Coronary artery (tissue), 2 donors: ENCODE measurements at regions not wholly inside any gene's neighbourhood (a gene's known extent, or its start where the extent isn't known, plus 50 kb on each side); places are given as distances from the start of the nearest gene placed in this dataset.

ENCODE experiments used
- DNase-seq: peaks from one replicate; pipeline ENCODE4 v3.0.0-alpha.2; 2017; ENCODE audit warnings: low spot score
- H3K27ac ChIP-seq, 2 donors: fragments of 200-600 bp; sonication (generic); one replicate each; pipeline ENCODE4 v1.5.1; 2016 to 2019
- H3K4me3 ChIP-seq: fragments of 200-600 bp; sonication (generic); 2 replicates; pipeline ENCODE4 v1.5.1; 2016; ENCODE audit warnings: mild to moderate bottlenecking, moderate library complexity
- TF ChIP-seq, protein P1 (sequence below): fragments of 200-600 bp; sonication (generic); IDR thresholded peaks from one replicate; pipeline ENCODE4 v1.5.1; 2019; ENCODE audit warnings: antibody characterized with exemption

DNA sequence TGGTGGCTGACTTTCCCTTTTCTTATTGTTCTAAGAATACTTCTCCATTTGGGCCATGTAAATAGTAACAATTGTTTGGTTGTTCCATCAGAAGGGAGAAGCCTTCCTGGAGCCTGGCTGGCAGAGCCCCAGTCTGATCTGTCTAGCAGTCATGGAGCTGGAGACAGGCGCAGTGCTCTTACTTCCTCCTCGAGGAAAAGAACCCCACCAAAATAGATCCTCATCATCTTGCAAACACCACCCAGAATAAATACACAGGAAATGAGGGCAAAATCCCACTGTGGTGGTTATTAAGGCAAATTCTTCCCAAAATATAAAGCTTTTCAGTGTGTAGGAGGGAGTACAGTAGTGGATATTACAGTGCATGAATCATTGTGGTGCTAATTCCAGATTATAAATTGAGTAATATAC, 195.1 kb upstream of the SGK1 start:
- DNase-seq: no peak
- no peak overlapping the region for H3K27ac ChIP-seq
- H3K4me3 ChIP-seq: no peak overlapping the region
- TF ChIP-seq, protein P1, sequence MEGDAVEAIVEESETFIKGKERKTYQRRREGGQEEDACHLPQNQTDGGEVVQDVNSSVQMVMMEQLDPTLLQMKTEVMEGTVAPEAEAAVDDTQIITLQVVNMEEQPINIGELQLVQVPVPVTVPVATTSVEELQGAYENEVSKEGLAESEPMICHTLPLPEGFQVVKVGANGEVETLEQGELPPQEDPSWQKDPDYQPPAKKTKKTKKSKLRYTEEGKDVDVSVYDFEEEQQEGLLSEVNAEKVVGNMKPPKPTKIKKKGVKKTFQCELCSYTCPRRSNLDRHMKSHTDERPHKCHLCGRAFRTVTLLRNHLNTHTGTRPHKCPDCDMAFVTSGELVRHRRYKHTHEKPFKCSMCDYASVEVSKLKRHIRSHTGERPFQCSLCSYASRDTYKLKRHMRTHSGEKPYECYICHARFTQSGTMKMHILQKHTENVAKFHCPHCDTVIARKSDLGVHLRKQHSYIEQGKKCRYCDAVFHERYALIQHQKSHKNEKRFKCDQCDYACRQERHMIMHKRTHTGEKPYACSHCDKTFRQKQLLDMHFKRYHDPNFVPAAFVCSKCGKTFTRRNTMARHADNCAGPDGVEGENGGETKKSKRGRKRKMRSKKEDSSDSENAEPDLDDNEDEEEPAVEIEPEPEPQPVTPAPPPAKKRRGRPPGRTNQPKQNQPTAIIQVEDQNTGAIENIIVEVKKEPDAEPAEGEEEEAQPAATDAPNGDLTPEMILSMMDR: no peak

DNA sequence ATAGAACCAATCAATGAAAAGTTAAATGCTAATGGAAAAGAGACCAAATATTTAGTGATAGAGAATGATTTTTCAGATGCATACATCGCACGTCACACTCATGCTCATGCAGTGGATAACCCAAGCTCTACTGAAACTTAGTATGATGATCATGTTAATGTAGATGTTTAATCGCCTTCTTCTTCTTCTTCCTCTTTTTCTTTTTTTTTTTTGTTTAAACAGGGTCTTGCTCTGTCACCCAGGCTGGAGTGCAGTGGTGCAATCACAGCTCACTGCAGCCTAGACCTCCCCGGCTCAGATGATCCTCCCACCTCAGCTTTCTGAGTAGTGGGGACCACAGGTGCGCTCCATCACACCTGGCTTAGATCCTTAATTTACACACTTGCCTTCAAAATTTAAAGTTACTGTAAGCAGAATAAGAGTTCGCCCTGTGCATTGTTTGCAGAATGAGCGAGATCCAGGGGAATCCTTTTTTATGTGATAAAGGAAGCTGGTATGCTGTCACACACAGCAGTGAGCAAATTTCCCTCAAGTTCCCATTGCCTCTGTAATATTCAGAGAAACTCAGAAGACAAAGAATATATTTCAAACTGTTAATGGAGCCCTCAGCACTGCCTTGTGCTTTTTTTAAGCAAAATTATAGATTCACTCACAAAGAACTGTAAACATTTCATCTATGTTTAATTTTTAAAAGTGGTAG, 194.2 kb upstream of the SGK1 start:
- TF ChIP-seq, protein P1: no peak
- Histone ChIP-seq H3K27ac (no peak overlapping the region), H3K4me3 (no peak overlapping the region)
- DNase-seq: no peak

DNA sequence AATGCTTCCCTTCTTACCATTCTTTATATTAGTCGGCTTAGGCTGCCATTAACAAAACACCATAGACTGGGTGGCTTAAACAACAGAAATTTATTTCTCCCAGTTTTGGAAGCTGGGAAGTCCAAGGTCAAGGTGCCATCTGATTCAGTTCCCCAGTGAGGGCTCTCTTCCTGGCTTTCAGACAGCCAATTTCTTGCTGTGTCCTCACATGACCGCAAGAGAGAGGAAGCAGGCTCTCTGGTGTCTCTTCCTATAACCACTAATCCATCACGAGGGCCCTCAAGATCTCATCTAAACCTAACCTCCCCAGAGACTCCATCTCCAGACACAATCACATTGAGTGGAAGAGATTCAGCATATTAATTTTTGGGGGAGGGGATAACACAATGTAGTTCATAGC, 193.0 kb upstream of the SGK1 start:
- TF ChIP-seq, protein P1: no peak
- H3K4me3 ChIP-seq: no peak overlapping the region
- H3K27ac ChIP-seq: no peak overlapping the region
- DNase-seq: no peak

DNA sequence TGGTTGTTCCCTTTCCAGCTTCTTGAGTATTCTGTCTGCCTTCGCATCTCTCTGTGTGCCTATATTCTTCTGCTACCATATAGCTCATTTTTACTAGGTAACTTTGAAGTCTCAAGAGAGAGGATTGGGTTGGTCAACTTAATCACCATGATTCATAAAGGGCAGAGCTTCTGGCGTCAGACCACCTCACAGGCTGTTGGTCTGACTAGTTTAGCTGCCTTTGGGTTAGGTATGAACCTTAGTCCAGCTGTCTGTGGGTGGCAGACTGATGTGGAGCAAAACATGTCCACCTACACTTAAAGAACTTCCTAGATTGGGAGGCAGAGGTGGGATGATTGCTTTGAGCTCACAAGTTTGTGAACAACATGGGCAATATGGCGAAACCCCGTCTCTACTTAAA, 192.2 kb upstream of the SGK1 start:
- no peak overlapping the region for H3K4me3 ChIP-seq
- no peak overlapping the region for H3K27ac ChIP-seq
- no peak for DNase-seq
- TF ChIP-seq, protein P1: no peak

DNA sequence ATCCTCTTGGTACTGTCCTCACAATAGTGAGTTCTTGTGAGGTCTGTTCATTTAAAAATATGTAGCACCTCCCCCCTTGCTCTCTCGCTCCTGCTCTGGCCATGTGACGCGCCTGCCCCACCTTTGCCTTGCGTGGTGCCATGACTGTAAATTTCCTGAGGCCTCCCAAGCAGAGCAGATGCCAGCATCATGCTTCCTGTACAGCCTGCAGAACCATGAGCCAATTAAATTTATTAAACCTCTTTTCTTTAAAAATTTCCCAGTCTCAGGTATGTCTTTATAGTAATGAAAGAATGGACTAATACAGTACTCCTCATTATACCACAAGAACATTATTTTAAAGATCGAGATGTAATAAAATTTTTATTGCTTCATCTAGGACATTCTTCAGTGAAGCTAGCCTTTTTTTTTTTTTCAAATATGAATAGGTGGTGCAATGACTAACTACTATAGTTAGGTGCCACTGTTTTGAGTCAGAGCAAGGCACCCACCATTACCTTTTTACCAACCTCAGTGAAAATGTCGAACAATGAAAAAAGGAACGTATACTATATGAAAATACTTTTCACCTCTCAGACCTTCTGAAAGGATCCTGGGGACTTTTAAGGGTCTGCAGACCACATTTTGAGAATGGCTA, 191.1 kb upstream of the SGK1 start:
- Histone ChIP-seq H3K4me3 (no peak overlapping the region), H3K27ac (no peak overlapping the region)
- TF ChIP-seq, protein P1: no peak
- no peak for DNase-seq

DNA sequence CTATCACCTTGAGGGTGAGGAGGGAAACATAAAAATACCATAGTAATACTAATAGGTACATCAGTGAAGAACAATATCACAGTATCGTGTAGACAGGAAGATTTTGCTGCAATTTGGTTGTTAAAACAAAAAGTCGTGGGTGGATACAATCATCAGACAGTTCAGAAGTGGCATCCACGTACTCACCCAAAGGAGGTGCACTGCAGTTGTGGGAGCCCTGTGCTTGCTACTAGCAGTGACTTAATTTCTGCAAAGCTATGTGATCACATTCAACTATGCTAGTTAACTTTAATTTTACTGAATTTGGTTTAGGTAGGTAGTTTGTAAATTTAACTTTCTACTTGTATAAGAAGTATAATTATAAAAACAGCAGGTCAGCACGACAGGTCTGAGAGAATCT, 188.2 kb upstream of the SGK1 start:
- no peak overlapping the region for H3K4me3 ChIP-seq
- TF ChIP-seq, protein P1: no peak
- DNase-seq: no peak
- H3K27ac ChIP-seq: no peak overlapping the region
